ENCODE measurements at regions not wholly inside any gene's neighbourhood (a gene's known extent, or its start where the extent isn't known, plus 50 kb on each side); places are given as distances from the start of the nearest gene placed in this dataset.

- no peak for DNase-seq
Measured at GRCh38 chr2:8078705-8079104, 603.2 kb upstream of the ID2 start.

DNA sequence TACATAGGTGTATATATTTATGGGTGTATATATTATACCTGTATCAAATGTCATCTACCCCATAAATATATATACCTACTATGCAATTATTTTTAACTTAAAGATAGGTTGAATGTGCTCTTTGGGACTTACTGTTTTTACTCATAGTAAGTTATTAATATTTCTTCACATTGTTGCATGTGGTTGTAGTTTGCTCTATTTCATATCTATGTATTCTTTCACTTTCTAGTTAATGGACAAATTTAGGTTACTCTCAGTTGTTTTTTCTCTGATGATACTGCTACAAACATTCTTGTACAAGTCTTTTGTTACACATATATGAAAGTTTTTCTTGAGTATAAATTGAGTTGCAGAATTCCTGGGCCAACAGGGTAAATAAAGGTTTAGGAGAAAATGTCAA lies 601.8 kb upstream of the ID2 start:
- no peak for DNase-seq

DNA sequence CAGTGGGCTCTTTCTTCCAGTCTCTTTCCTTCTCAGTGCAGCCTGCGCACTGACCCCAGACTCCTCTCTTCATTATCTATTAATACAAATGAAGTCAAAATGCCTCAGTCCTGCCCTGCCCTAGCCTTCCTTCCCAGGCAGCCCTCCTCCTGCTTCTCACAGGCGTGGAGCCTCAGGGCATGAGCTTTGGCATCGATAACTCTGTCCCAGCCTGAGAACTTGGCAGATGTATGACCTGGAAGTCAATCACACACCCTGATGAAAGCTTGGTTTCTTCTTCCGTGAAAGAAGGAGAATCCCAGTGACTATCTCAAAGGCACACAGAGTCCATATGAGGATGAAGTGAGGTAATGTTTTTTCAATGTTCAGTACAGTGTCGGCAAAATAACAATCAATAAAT lies 600.7 kb upstream of the ID2 start:
- no peak for DNase-seq

DNA sequence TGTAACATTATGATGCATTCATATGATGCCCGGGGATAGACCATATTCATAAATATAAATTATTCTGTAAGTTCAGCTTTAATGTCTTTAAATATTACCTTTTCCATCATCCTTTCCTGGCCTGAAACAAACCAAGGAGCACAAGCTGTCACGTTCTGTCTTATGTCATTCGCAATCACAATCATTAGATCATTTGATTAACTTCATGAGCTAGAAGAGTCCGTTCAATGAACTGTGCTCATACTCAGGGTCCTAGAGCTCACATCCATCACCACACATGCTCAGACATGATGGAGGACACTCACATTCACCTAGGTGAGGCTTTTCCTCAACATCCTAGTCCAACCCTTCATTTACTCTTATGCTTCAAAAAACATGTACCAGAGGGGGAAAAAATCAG lies 599.0 kb upstream of the ID2 start:
- no peak for DNase-seq

GRCh38 chr2:8086357-8086756 lies 595.5 kb upstream of the ID2 start:
- no peak for DNase-seq

DNA sequence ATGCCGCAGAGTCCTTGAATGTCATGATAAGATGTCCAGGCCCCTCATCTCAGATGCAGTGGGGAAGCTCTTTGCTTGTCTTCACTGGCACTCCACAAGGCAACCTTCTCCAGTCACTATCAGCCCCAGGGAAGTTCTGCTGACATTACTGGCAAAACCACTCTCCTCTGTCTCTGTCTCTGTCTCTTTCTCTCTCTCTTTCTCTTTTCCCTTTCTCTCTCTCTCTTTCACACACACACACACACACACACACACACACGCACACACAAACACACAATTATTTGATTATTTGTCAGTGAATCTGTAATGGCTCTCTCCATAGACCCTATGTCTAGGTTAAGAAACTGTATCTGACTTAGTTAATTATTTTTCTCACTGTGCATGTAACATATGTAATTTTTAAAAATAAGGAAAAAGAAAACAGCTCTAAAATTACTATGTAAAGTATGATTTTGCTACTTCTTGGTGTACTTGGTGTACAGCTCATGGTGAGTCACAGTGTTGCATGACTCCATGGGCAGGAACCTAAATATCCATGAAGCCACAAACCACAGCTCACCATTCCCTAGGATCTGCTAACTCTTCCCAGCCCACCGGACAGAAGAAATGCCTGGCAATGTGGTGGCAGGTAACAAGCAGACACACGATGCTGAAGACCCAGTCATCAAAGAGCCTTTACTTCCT lies 594.9 kb upstream of the ID2 start:
- no peak for DNase-seq

GRCh38 chr2:8087480-8087840 lies 594.4 kb upstream of the ID2 start:
- DNase-seq, result no peak

GRCh38 chr2:8088810-8089209 lies 593.0 kb upstream of the ID2 start:
- no peak for DNase-seq

DNA sequence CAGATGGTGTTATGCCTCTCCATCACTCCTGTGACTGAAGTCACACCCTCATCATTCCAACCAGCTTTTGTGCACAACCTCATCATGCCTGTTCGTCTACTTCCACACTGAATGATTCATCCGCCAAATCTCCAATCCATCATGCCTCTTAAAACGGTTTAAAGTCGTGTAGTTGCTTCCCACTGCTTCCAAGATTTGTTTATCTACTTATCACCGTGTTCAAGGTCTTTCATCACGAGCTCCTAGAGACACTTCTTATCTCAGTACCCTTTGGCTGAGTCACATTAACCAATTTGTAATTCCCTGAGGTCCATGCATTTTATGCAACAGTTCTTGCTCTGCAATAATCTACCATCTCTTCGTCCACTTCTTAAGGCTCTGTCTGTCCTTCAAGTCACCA lies 592.3 kb upstream of the ID2 start:
- DNase-seq, result no peak

DNA sequence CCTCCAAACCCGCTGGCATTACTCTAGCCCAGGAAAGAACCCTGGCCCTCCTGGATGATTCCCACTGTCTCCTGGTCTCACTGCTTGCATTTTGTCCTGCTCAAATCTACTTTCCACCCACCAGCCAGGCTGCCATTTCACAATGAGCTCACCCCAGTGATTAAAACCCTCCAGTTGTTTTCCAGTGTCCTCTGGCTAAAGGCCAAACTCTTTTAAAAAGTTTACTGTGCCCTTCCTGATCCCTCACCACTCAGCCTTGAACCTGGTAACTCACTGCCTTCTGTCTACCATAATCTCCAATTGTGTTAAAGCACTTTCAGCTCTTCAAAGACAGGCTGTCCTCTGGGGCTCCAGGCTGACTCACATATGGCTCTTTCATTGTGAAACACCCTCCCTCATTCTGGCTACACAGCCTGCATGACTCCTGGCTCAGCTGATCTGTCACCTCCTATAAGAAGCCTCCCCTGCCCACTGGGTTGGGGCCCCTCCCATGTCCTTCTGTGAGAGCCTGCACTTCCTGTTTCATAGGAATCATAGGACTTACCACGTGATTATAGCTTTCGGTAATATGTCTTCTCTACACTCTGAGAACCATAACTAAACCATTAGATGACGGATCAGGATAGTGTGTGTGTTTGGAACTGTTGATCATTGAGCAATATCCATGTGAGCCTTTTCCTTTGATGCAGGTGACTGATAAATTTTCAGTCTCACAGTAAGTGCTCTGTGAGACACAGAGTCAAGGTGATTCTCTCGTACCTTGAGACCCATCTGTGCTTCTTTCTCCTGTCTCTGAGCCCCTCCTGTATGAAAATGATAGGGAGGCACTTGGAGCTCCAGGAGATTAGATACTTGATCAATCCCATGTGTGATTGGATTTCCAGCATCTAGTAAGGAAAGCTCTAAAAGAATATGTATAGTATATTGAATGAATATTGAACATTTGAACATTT lies 590.8 kb upstream of the ID2 start:
- peak; percentile 66 for DNase-seq

- DNase-seq, result no peak
Measured at GRCh38 chr2:8094526-8094925, 587.3 kb upstream of the ID2 start.

DNA sequence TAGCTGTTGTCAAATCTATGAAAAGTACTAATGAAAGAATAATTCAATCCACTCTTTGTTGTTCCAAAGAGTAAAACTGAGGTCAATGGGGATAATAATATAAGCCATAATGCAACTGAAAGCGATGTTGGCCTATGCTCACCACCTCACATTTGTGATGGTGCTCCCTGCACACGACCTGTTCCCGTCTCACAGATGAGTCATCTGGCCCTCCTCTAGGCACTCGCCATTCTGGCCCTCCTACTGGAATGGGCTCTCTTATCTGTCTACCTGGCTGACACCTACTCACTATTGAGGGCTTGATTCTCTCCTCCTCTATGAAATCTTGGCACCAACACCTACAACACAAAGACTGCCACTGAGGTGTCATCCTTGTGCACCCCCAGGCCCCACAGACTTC lies 585.9 kb upstream of the ID2 start:
- no peak for DNase-seq

DNA sequence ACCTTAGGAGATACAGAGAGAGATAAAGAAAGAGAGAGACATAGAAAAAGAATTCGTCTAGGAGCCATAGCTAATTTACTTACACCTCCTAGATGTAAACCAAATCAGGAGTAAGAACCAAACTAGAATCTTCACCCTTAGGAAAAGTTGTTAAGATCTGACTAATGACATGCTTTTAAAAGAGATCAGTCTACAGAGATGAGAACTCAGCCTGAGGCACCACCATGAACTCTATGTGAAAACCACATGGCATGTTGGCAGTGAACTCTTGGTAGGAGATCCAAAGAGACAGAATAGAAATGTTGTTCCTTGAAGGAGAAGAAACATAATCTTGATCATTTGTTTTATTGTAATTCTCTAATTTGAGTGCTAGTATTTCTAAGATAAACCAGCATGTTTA lies 585.4 kb upstream of the ID2 start:
- DNase-seq, result no peak

GRCh38 chr2:8098476-8099266 lies 583.2 kb upstream of the ID2 start:
- no peak for DNase-seq

GRCh38 chr2:8099267-8099582 lies 582.6 kb upstream of the ID2 start:
- no peak for DNase-seq

GRCh38 chr2:8101614-8102277 lies 580.1 kb upstream of the ID2 start:
- no peak for DNase-seq

DNA sequence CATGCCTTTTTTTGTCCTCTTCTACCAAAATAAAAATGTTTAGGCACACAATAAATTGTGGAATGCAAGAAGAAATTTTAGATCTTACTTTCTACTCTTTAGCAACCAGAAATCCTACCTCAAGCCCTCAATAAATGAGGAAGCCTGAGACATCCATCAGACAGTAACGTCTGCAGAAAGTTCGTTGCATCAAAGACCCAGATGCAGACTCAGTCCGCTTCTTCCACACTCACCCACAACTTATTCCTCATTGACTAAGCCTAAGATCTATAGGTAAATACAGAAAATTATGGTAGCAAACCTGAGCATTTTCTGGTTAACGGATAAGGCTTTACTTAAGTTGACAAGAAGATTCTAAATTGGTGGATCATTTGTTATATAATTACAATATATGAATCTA lies 579.4 kb upstream of the ID2 start:
- DNase-seq, result no peak

DNA sequence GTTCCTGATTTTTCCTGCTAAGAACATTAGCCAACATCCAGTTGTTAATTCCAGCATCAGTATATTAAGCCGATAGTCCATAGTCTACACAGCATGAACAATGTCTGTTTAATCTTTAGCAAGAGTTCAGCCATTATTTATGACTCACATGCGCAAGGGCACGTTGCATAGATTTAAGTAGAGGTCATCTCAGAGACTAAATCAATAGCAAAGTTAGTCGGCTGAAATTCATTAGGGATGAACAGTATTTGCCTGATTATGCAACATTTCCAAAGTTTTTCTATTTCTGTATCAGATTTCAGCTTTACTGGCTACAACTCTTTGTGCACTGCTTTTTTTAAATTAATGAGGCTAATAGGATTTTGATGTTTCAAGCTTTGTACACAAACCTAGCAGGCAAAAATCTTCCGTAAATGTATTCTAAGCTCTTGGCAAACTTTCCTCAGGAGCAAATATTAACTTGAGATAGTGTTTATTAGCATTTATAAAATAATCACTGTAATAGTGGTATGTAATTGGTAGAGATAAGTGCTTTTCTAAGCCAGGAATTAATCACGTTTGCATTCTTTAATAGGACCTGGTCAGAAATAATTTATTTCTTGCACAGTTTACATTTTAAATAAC lies 578.7 kb upstream of the ID2 start:
- no peak for DNase-seq

DNA sequence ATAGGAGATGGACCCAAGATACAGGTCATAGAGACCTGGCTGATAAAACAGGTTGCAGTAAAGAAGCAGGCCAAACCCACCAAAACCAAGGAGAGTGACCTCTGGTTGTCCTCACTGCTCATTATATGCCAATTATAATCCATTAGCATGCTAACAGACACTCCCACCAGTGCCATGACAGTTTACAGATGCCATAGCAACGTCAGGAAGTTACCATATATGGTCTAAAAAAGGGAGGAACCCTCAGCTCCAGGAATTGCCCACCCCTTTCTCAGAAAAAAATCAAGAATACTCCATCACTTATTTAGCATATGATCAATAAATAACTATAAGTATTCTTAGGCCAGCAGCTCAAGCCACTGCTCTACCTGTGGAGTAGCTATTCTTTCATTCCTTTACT lies 574.7 kb upstream of the ID2 start:
- no peak for DNase-seq

GRCh38 chr2:8107621-8108378 lies 574.1 kb upstream of the ID2 start:
- no peak for DNase-seq

DNA sequence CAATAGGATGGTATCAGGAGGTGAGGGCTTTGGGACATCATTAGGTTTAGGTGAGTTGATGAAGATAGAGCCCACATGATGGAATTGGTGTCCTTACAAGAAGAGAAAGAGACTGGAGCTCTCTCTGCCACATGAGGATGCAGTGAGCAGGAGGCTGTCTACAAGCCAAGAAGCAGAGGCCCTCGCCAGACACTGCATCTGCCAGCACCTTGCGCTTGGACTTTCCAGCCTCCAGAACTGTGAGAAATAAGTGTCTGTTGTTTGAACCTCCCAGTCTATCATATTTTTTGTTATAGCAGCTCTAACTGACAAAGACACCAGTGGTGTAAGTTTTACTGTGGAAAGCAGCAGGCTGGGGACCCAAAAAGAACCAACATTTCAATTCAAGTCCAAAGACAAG lies 571.1 kb upstream of the ID2 start:
- no peak for DNase-seq

- DNase-seq, result no peak
Measured at GRCh38 chr2:8111193-8111592, 570.7 kb upstream of the ID2 start.
